ENCODE measurements at regions not wholly inside any gene's neighbourhood (a gene's known extent, or its start where the extent isn't known, plus 50 kb on each side); places are given as distances from the start of the nearest gene placed in this dataset.

DNA sequence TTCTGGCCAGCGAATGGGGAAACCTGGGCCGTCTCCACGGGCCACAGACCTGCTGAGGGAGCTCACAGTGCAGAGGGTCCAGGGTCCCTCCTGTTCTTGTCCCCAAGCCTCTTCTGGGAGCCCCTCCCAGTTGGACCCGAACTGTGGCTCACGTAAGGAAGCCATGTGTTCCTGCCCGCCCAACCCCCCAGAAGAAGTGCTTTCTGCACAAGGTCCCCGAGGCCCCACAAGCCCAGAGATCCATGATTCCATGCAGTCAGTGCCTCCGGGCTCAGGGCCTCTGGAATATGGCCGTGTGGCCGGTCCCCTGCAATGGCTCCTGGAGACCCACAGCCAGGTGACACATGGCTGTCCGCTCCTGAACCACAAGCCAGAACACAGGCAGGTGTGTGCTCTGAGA is 272.4 kb downstream of the C16orf95 start:
- H3K27ac Mint-ChIP-seq: no peak overlapping the region
- TF ChIP-seq, protein P1, sequence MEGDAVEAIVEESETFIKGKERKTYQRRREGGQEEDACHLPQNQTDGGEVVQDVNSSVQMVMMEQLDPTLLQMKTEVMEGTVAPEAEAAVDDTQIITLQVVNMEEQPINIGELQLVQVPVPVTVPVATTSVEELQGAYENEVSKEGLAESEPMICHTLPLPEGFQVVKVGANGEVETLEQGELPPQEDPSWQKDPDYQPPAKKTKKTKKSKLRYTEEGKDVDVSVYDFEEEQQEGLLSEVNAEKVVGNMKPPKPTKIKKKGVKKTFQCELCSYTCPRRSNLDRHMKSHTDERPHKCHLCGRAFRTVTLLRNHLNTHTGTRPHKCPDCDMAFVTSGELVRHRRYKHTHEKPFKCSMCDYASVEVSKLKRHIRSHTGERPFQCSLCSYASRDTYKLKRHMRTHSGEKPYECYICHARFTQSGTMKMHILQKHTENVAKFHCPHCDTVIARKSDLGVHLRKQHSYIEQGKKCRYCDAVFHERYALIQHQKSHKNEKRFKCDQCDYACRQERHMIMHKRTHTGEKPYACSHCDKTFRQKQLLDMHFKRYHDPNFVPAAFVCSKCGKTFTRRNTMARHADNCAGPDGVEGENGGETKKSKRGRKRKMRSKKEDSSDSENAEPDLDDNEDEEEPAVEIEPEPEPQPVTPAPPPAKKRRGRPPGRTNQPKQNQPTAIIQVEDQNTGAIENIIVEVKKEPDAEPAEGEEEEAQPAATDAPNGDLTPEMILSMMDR (IDR thresholded peaks at IDR 0.05; ENCODE audit: unreplicated experiment): no peak
- DNase-seq (ENCODE audit: low spot score in 2 of 2, unreplicated experiment in 2 of 2): no peak
- peaks cover 10% of the 10 kb centered on the region for H3K27me3 Mint-ChIP-seq (ENCODE audit: low read depth)
- H3K36me3 Mint-ChIP-seq: no peaks in the 10 kb centered on the region
- no peak overlapping the region for H3K4me3 Mint-ChIP-seq
- peaks cover 41% of the 10 kb centered on the region for H3K4me1 Mint-ChIP-seq
- H3K9me3 Mint-ChIP-seq: no peaks in the 10 kb centered on the region

DNA sequence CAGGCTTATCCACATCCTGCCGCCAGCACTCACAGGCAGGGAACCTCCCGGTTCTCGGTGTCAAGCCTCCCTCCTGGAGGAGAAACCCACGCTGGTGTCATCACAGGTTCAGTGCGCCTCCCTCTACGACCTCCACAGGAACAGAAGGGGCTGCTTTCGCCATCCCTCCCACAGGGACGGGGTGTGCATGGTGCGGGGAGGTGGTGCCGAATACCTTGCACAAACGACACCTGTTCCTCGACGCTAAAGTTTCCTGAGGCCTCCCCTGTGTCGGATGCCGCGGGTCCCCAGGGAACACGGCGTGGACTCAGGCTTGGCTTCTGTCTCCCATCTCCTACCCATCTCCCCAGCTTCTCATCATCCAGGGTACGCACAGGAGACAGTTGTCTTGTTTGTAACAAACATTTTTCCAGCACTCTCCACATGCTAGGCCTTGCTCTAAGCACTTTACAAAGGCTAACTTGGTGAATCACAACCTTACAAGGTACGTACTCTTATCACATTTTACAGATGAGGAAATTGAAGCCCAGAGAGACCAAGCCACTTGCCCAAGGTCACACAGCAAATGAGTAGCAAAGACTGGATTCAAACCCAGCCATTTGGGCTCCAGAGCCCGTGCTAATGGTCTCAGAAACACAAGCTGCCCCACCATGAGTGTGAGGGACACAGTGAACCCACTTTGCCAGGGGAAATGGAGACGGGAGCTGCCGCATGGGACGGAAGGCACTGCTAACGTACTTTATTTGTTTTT is 271.6 kb downstream of the C16orf95 start:
- Mint-ChIP-seq H3K4me3 (no peak overlapping the region), H3K4me1 (peaks cover 41% of the 10 kb centered on the region), H3K9me3 (no peaks in the 10 kb centered on the region), H3K27ac (no peak overlapping the region), H3K27me3 (ENCODE audit: low read depth) (peaks cover 15% of the 10 kb centered on the region), H3K36me3 (no peaks in the 10 kb centered on the region)
- TF ChIP-seq, protein P1 (IDR thresholded peaks at IDR 0.05; ENCODE audit: unreplicated experiment): no peak
- no peak for DNase-seq (ENCODE audit: low spot score in 2 of 2, unreplicated experiment in 2 of 2)

DNA sequence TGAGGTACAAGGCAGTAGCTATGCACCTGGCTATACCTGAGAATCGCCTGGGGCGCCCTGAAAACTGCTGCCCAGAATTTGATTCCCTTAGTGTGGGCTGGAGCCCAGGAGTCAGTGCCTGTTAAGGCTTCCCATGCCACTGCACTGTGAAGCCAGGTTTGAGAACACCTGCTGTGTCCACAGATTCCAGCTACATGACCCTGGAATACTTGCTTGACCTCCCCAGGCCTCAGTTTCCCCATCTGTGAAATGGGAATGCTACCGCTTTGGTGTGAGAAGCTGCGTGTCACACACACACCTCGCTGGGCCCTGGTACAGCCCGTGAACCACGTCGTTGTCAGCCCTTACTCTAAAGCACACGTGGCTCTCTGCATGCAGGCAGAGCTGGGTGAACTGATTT is 271.0 kb downstream of the C16orf95 start:
- Mint-ChIP-seq H3K27ac (no peak overlapping the region), H3K27me3 (ENCODE audit: low read depth) (peaks cover 15% of the 10 kb centered on the region)

DNA sequence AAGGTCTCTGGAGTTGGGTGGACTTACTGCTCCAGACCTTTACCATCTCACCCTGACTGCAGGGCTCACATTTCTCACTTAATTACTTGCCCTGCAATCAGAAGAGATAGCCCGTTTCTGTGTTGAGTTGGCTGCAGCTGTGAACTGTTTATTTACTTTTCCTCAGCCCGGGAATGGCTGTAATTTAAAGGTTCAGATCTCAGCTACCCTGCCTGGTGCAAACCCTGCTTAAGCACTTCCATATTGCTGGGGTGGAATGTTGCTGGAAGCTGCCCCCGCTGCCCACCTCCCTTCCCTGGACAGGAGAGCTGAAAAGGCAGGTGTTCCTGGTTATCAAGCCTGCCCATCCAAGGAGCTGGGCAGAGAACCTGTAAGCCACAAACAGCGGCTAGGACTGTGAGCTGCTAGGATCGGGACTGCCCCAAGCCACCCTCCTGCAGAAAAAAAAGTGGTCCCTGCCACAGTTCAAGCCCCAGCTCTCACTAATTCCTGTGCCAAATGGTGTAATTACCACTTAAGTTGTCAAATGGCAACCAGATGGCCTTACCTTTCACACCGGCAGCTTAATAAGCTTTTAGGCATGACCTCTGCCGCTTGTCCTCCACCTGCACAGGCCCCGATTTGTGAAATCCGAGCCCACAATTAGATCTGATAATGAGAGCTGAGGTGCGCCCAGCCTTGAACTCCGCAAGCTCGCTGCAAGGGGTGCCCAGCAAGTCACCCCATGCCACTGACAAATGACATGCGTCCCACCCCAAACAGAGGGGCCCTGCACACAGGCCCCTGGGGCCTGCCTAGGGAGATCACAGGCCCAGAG is 269.8 kb downstream of the C16orf95 start:
- H3K27me3 Mint-ChIP-seq (ENCODE audit: low read depth): peaks cover 19% of the 10 kb centered on the region
- DNase-seq (ENCODE audit: low spot score in 2 of 2, unreplicated experiment in 2 of 2): no peak

More for the DNA sequence above, 271.0 kb downstream of the C16orf95 start:
- TF ChIP-seq, protein P1 (IDR thresholded peaks at IDR 0.05; ENCODE audit: unreplicated experiment): no peak
- Mint-ChIP-seq H3K4me1 (peaks cover 39% of the 10 kb centered on the region), H3K9me3 (no peaks in the 10 kb centered on the region), H3K4me3 (no peak overlapping the region), H3K36me3 (no peaks in the 10 kb centered on the region)
- DNase-seq (ENCODE audit: low spot score in 2 of 2, unreplicated experiment in 2 of 2): no peak

DNA sequence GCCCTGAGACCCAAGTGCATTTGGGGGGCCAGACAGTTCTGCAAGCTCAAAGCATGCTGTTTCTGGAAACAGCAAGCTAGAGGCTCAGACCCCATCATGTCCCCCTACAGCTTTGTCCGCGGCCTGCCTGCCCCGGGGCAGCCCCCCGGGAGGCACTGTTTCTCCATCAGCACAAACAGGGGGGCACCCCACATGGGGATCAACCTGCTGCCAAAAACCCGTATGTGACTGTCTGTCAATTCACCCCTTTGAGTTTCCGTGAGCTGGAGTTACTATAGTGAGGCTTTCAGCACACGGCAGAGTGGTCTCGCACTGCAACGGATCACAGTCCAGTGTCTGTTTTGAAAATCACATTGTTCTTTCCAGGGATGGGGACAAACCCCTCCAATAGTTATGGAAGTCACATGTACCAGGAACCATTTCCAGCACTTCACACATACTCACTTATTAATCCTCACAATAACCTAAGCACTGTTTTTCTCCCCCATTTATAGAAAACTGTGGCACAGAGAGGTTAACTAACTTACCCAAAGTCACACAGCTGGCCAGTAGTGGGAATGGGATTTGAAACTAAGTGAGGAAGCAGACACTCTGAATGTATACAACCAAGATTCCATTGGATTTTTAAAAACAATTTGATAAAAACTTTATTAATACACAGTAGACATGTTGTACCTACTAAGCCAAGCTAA is 269.0 kb downstream of the C16orf95 start:
- no peak for DNase-seq (ENCODE audit: low spot score in 2 of 2, unreplicated experiment in 2 of 2)
- peaks cover 29% of the 10 kb centered on the region for H3K4me1 Mint-ChIP-seq
- H3K36me3 Mint-ChIP-seq: no peaks in the 10 kb centered on the region
- H3K27ac Mint-ChIP-seq: no peak overlapping the region
- no peak overlapping the region for H3K4me3 Mint-ChIP-seq
- H3K27me3 Mint-ChIP-seq (ENCODE audit: low read depth): peaks cover 22% of the 10 kb centered on the region
- TF ChIP-seq, protein P1 (IDR thresholded peaks at IDR 0.05; ENCODE audit: unreplicated experiment): no peak
- no peaks in the 10 kb centered on the region for H3K9me3 Mint-ChIP-seq

More for the DNA sequence above, 269.8 kb downstream of the C16orf95 start:
- no peak overlapping the region for H3K4me3 Mint-ChIP-seq
- no peaks in the 10 kb centered on the region for H3K36me3 Mint-ChIP-seq
- no peaks in the 10 kb centered on the region for H3K9me3 Mint-ChIP-seq
- TF ChIP-seq, protein P1 (IDR thresholded peaks at IDR 0.05; ENCODE audit: unreplicated experiment): no peak
- peaks cover 32% of the 10 kb centered on the region for H3K4me1 Mint-ChIP-seq
- H3K27ac Mint-ChIP-seq: no peak overlapping the region
